A172 (cell line): ENCODE measurements at regions not wholly inside any gene's neighbourhood (a gene's known extent, or its start where the extent isn't known, plus 50 kb on each side); places are given as distances from the start of the nearest gene placed in this dataset.
"Not testable (repeated sequence)": the region's sequence is repeated elsewhere in the genome, so short reads cannot be mapped to it uniquely, and the experiment has no call there.

Source experiments
- DNase-seq: peaks from one replicate; pipeline ENCODE4 v3.0.0-alpha.2; 2015; ENCODE audit warnings: low spot score

DNA sequence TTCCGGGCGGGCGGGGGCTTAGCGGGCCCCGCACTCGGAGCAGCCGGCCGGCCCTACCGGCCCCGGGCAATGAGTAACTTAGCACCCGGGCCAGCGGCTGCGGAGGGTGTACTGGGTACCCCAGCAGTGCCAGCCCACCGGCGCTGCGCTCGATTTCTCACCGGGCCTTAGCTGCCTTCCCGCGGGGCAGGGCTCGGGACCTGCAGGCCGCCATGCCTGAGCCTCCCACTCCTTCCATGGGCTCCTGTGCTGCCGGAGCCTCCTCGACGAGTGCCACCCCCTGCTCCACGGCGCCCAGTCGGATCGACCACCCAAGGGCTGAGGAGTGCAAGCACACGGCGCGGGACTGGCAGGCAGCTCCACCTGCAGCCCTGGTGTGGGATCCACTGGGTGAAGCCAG, 427.1 kb downstream of the NAF1 start:
- not testable (repeated sequence) for DNase-seq

- no peak for DNase-seq
Measured at GRCh38 chr4:162732876-162733275, 433.8 kb downstream of the NAF1 start.

DNA sequence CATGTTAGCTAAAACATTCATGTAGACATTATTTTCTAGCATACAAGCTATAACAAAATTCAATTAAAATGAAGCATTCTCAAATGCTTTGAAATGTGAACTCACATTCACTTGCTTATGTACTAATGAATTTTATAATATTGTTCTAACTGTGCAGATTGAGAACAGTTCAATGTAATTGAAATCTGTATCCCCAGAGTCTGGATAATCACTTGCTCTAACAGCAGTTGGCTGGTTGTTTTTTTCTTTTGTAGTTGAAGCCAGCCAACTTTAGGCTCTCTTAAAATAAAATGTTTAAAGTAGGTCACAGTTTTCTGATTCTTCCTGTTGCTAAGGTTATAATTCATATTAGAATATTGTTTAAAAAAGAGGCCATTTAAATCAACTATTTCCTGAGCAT, 438.9 kb downstream of the NAF1 start:
- no peak for DNase-seq

DNA sequence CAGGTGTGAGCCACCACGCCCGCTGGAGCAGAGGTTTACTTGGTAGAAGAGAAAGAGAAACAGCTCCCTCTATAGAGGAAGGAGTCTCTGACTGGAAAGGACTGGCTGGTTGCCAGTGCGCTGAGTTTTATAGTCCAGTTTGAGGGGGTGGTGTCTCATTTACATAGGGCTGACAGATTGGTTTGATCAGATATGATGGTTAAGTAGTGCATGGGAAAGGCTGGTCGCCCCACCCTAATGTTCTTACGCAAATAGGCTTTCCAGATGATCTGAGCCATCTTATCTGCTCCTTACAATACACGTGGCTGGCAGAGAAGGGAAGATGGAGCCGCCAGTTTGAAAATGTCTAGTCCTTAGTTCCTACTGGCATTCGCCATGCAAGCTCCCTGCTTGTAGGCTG, 439.5 kb downstream of the NAF1 start:
- peak; percentile 4 for DNase-seq

DNA sequence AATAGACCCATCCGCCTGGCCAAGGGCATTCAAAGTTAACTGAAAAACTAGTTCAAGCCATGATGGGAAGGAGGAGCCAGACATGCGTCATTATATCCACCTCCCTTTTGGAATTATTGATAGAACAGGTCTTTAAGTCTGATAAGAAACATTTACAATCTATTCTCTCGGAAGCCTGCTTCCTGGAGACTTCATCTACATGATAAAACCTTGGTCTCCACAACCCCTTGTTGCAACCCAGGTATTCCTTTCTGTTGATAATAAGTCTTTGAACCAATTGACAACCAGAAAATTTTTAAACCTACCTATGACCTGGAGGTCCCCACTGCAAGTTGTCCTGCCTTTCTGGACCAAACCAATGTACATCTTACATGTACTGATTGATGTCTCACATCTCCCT, 451.3 kb downstream of the NAF1 start:
- no peak for DNase-seq

- no peak for DNase-seq
Measured at GRCh38 chr4:162707962-162708361, 458.7 kb downstream of the NAF1 start.

GRCh38 chr4:162706632-162707031, 460.1 kb downstream of the NAF1 start:
- no peak for DNase-seq

- DNase-seq, result no peak
Measured at GRCh38 chr4:162706051-162706450, 460.6 kb downstream of the NAF1 start.

DNA sequence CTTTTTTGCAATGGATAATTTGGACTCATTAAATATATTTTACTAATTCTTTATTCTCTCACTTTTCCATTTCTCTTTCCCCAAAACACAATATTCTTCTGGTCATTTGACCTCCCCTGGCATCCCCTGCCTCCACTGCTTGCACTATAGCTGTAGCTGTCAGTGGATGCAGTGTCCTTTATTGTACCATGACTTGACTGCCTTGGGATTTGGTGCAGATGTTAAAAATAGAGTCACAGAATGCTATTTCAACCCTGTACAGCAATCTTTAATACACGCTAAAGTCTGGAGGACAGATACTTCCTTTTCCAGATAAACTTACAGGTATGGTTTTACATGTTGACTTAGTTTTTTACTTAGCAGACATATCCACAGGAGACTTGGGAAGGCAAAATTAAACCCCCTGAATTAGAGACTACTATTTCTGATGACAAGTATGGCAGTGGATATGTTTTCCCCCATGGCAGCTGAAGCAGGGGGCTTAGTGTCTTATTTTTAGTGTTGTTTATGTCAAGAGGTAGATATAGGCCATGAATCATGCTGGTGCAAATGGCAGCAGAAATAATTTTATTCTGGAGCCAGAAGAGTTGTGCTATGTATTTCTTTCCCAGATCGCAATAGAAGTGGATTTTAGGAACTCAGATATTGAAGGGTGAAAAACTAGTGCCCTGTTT, 461.4 kb downstream of the NAF1 start:
- DNase-seq, result no peak

DNA sequence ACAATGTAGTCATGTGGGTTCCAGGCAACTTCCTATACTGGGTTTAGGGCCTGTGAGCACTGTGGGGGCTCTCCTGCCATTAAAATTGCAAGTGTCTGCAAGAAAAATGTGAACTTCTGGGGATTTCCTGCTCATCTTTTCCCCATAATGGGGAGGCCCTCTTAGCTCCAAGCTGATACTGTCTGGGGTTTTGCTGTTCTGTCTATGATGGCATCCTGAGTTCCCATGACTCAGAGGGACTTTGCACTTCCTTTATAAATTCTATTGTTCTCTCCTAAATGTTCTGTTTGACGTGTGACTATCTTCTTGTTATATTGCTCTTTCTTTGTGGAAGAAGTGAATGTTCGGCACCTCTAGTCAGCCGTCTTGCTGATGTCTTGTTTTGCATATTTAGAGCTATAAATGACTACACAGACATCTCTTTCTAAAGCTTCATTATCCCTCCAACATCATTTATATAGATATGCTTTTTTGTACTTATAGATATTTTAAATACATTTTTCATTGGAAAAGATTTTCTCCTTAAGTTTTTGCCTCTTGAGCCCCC, 465.8 kb downstream of the NAF1 start:
- DNase-seq, result no peak

GRCh38 chr4:162700358-162700757, 466.3 kb downstream of the NAF1 start:
- no peak for DNase-seq

DNA sequence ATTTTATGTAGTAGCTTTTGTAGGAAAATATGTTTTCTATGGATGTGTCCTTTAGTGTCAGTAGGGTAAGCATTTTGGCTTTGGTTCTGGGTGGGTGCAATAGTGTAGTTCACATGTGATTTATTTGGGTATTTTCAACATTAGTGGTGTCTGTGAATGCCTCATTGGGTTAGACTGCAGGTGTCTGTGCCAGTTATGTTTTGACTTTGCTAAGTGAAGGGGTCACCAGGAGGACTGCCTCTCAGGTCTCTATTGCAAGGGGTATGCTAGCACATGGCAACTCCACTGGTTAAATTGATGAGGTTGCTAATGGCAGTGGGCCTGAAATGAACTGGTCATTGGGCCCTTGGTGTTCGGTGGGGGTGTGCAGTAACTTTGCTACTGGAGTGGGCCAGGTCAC, 467.1 kb downstream of the NAF1 start:
- no peak for DNase-seq

- no peak for DNase-seq
Measured at GRCh38 chr4:162685410-162685809, 481.3 kb downstream of the NAF1 start.

GRCh38 chr4:162684998-162685397, 481.7 kb downstream of the NAF1 start:
- DNase-seq, result no peak

DNA sequence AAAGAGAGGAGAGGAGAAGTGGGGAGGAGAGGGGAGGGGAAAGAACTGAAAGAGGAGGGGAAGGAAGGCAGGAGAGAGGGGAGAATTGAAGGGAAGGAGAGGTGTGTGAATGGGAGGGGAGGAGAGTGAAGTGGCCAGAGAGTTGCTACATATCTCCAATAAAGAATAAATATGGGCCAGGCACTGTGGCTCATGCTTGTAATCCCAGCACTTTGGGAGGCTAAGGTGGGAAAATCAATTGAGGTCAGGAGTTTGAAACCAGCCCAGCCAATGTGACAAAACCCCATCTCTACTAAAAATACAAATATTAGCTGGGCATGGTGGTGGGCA, 482.4 kb downstream of the NAF1 start:
- DNase-seq, result no peak

GRCh38 chr4:162683659-162684370, 482.9 kb downstream of the NAF1 start:
- DNase-seq, result peak; percentile 44

DNA sequence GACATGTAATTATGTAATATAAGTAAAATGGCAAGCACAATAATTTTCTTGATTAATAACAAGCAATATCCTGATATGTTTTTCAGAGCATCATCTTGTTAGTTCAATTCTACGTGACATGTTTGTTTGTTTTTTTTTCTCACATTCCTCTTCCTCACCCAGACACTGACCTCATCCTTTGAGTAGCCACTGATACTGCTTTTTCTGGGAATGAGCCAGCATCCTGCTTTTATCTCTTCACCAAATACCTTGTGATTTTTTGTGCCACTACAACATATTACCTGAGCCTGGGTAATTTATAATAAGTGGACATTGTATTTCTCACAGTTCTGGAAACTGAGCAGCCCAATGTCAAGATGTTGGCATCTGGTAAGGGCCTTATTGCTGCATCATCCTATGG, 484.0 kb downstream of the NAF1 start:
- DNase-seq, result peak; percentile 54

- DNase-seq, result no peak
Measured at GRCh38 chr4:162681212-162681611, 485.5 kb downstream of the NAF1 start.

DNA sequence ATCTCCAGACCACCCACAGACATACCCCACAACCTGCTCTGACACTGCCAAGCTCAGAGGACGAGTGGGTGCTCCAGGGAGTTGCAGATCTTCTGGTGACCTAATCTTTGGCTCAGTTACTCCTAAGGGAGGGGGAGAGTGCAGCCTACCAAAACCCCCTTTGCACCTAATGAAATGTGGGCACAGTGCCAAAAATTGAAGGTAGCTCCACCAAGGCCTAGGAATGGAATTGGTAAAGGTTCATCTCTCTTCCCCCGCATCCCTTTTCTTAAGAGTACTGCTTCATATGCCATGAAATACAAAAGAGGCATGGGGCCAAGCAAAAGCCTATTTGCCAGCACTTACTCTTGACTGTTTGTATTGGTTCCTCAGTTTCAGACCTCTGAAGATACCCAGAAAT, 491.0 kb downstream of the NAF1 start:
- DNase-seq, result no peak

DNA sequence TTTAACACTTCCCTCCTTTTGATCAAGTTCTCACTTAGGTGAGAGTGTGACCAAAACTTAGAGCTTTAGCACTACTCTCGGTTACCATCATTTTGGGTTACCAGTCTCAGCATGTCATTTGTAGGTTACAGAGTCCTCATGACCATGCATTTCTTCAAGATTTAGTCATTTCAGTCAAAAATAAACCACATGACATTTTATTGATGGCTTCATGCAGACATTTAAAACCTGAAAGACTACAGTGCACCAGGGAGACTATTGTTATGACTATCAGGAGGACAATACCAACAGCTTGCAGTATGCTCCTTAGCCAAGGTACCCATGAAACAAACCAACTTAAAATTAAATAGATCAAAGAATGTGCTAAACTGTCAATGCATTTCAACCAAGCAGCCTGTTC, 498.1 kb upstream of the FSTL5 start:
- DNase-seq, result no peak

- no peak for DNase-seq
Measured at GRCh38 chr4:162659716-162660115, 495.9 kb upstream of the FSTL5 start.

DNA sequence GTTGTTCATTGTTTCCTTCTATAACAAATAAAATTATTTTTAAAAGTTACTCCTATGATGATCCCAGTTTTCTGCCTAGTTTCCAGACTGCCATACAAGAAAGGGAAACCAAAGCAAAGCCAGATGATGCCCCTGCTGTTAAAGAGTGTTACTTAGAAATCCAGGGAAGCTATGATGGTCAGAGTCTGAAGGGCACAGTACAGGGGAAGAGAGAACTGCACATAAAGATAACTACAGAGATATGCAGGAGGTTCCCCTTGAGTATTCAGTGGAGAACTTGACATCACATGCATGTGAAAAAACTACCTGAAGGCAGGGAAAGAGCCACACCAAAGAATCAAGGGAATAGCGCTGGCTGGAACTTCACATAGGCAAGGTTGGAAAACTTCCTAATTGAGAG, 494.2 kb upstream of the FSTL5 start:
- DNase-seq, result no peak

GRCh38 chr4:162650166-162650565, 486.4 kb upstream of the FSTL5 start:
- no peak for DNase-seq

GRCh38 chr4:162645381-162645780, 481.6 kb upstream of the FSTL5 start:
- no peak for DNase-seq
